Urothelium cell line (cell line): ENCODE measurements at regions not wholly inside any gene's neighbourhood (a gene's known extent, or its start where the extent isn't known, plus 50 kb on each side); places are given as distances from the start of the nearest gene placed in this dataset.
"Not testable (repeated sequence)": the region's sequence is repeated elsewhere in the genome, so short reads cannot be mapped to it uniquely, and the experiment has no call there.

Source experiments
- DNase-seq: peaks from one replicate; pipeline ENCODE4 v3.0.0; 2011; ENCODE audit warnings: low spot score, mixed read lengths
- FAIRE-seq: peaks from 2 replicates; lab custom pipeline; 2011; peaks lifted over from hg19 to GRCh38; lab: Jason Lieb, UNC

GRCh38 chr14:27205036-27205435 is 607.2 kb upstream of the NOVA1 start:
- FAIRE-seq: no peak
- no peak for DNase-seq

DNA sequence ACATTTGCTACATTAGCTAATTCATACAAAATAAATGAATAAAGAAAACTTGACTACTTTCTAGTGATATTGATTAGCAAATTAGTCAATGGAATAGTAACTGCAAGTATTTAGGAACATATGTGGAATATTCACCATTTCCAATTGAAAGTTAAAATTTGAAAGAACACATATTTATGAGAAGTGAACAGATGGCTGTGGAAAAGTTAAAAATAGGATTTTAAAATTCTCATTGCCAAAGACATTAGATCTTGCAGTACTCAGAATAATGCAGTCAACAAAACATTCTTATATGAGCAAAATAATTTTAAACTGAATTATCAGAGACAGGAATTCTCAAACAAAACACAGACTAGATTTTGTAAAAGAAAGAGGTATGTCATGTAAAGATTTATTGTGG is 613.9 kb upstream of the NOVA1 start:
- DNase-seq (no peak), FAIRE-seq (no peak)

GRCh38 chr14:27222671-27223070 is 624.8 kb upstream of the NOVA1 start:
- DNase-seq: no peak
- FAIRE-seq: no peak

DNA sequence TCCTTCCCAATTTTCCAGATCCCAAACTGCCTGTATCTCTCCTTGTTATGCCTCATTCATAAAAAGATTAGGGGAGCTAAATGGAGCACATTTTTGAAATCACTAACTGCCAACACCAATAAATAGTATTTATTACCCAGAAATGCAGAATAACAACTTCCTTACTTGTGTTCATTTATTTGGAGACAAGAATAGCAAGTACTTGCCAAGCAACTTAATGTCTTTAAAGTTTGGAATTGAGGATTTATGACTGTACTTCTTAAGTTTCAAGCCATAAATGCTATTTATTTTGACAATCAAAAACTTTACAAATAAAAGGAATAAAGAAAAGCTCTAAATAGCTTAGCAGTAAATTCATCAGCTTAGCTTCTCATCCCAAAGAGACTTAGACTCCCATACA is 626.1 kb upstream of the NOVA1 start:
- DNase-seq (no peak), FAIRE-seq (no peak)

DNA sequence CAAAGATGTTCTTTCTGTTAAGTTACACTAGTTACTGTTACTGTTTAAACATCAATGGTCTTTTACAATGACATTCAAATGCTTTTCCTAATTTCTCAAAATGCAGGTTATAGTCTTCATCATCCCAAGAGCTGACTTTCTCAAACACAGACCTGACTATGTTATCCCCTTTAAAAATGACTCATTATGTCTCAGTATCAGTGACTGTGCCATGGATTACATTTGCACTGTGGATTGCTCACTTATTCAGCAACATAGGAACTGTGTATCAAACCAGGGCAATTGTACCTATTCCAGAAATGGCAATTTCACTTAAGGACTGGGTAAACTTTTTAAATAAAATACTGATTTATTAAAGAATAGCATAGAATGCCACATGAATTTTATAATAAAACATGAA is 630.2 kb upstream of the NOVA1 start:
- no peak for FAIRE-seq

GRCh38 chr14:27234331-27234730 is 636.5 kb upstream of the NOVA1 start:
- FAIRE-seq (no peak), DNase-seq (no peak)

More for the DNA sequence above, 630.2 kb upstream of the NOVA1 start:
- DNase-seq: no peak

DNA sequence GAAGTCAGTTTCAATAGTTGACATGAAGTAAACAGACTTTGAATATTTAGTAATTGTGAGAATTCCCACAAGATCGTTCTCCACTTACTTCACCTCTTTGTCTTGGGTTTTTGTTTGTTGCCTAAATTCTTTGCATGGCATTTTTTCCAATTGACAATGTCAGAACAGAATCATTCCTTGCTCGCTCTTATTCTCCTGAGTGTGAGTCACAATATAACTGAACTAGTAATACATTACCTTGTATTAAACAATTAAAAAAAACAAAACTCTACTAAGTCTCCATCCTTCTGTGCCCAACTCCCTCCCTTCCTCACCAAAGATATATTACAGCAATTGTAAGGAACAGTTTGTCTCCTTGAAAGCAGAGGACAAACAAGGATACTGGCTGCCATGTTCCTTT is 638.8 kb upstream of the NOVA1 start:
- no peak for DNase-seq
- no peak for FAIRE-seq

GRCh38 chr14:27242874-27243273 is 645.0 kb upstream of the NOVA1 start:
- no peak for FAIRE-seq

DNA sequence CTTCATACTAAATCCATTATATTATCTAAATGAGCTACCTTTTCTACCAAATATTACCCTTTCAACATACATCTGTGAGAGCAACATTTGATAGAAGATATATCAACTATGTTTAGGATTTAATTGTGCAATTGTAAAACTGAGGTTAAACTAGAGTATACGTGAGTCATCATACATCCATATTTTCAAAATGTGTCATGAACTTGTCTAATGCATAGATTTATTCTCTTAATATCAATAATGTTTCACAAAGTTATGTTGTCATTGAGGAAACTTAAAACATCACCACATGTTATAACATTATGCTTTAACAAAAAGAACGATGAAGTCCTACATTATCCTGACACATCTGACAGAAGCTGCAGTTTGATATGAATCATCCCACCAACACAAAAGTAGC is 645.5 kb upstream of the NOVA1 start:
- FAIRE-seq (no peak), DNase-seq (no peak)

More at GRCh38 chr14:27242874-27243273, 645.0 kb upstream of the NOVA1 start:
- no peak for DNase-seq

GRCh38 chr14:27245947-27246346 is 648.1 kb upstream of the NOVA1 start:
- DNase-seq: no peak
- FAIRE-seq: no peak

DNA sequence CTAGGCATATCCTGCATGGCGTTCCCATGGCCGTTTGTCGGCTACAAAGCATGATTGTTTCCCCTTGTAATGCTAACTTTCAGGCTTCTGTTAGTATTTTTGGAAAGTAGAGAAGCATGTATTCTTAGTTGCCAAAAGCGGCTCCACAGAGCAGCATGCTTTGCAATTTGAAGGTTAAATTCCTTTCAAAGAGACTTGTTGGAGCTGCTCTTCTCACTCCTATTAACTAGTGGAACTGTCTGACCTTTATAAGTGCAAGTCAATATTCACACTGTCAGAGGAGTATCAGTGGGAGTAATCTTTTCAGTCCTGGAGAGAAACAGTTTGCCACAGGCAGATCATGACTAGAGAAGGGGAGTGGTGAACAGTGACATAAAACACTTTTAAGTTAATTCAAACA is 656.1 kb upstream of the NOVA1 start:
- no peak for FAIRE-seq
- DNase-seq: no peak

GRCh38 chr14:27256805-27257204 is 659.0 kb upstream of the NOVA1 start:
- FAIRE-seq (no peak), DNase-seq (no peak)

- FAIRE-seq (no peak), DNase-seq (no peak)
Measured at GRCh38 chr14:27267876-27268275, 670.0 kb upstream of the NOVA1 start.

DNA sequence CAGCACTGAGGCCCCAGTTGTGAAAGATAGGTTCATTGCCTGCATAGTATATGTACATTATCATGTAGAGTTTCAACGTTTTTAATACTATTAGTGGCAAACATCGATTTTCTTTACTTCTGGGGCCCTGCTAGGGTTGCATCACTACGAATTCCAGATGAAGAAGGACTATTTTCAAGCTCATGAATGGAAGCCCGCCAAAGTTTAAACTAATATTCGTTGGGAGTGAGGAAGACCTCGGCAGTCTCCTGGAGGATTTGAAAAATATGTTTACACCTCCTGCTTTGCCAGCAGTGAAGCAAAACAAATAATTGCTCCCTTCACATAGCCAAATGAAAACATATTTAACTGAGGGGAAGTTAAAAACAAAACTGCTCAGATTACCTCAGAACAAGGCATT is 672.9 kb upstream of the NOVA1 start:
- FAIRE-seq: no peak
- no peak for DNase-seq

GRCh38 chr14:27278341-27278740 is 680.5 kb upstream of the NOVA1 start:
- FAIRE-seq (no peak), DNase-seq (no peak)

GRCh38 chr14:27305441-27305945 is 707.7 kb upstream of the NOVA1 start:
- FAIRE-seq (no peak), DNase-seq (no peak)

DNA sequence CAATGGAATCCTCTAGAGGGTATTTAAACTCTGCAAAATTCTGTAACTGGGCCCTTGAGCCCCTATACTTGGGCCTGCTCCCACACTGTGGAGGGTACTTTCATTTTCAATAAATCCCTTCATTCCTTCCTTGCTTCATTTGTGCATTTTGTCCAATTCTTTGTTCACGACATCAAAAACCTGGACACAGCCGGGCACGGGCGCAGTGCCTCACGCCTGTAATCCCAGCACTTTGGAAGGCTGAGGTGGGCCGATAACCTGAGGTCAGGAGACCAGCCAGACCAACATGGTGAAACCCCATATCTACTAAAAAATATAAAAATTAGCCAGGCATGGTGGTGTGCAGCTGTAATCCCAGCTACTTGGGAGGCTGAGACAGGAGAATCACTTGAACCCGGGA is 714.9 kb upstream of the NOVA1 start:
- not testable (repeated sequence) for DNase-seq, FAIRE-seq

DNA sequence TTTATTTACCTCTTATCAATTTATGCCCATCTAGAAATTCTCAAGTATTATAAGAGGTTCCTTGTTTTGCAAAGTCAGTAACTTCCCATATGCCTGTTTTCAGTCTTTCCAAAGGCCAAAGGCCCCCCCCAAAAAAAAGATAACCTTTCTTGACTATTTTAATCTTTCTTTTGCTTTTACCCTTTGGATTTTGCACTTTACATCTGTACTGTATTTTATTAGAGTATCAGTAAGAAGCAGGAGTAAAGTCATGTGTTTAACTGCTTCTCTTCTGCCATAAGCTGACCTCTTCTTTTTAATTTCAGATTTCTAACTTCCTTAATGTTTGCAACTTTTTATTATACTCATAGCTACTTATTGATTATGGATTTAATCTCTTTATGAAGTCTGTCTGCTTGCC is 716.4 kb upstream of the NOVA1 start:
- no peak for DNase-seq
- FAIRE-seq: no peak

DNA sequence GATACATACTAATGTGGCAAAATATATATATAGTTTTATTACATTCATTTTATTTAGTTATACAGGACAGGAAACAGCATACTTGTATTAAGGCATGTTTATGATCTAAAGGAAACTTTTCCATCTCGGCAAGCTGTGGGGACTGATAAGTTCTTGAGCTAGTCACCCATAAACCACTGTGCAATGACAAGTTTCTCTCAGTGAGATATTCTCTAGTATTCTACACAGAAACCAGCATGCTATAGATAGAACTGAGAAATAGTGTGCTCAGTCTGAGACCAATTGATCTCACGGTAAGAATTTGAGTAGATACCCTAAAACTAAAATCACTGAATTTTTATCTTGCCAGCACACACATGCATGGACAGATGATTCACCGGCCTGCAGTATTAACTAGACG is 717.6 kb upstream of the NOVA1 start:
- DNase-seq (no peak), FAIRE-seq (no peak)

GRCh38 chr14:27315947-27316346 is 718.1 kb upstream of the NOVA1 start:
- FAIRE-seq: no peak
- no peak for DNase-seq

- no peak for FAIRE-seq
- no peak for DNase-seq
Measured at GRCh38 chr14:27318774-27319420, 721.1 kb upstream of the NOVA1 start.

GRCh38 chr14:27320261-27320660 is 722.4 kb upstream of the NOVA1 start:
- DNase-seq: no peak
- no peak for FAIRE-seq

DNA sequence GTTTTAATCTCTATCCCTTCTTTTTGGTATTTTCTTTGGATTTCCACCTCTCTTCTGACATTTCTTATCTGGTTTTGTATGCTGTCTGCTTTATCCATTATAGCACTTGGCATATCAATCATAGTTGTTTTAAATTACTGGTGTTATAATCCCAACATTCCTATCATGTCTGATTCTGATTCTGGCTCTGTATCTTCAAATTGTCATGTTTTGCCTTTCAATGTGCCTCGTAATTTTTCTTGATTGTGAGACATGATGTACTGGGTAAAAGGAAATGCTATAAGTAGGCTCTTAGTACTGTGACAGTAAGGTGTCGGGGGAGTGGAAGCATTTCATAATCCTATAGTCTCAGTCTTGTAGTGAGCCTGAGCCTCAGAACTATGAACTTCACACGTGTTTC is 729.3 kb upstream of the NOVA1 start:
- DNase-seq: no peak
- FAIRE-seq: no peak
